C4-2B (cell line): ENCODE measurements at regions not wholly inside any gene's neighbourhood (a gene's known extent, or its start where the extent isn't known, plus 50 kb on each side); places are given as distances from the start of the nearest gene placed in this dataset.

Experiments
- ZFX ChIP-seq: fragments of 450-650 bp; IDR thresholded peaks from 2 replicates; pipeline ENCODE4 v1.6.1; 2017
- TF ChIP-seq, protein P1 (sequence below): fragments of 450-650 bp; conservative IDR thresholded peaks from 2 replicates; pipeline ENCODE4 v1.5.1; 2017; ENCODE audit warnings: mild to moderate bottlenecking

DNA sequence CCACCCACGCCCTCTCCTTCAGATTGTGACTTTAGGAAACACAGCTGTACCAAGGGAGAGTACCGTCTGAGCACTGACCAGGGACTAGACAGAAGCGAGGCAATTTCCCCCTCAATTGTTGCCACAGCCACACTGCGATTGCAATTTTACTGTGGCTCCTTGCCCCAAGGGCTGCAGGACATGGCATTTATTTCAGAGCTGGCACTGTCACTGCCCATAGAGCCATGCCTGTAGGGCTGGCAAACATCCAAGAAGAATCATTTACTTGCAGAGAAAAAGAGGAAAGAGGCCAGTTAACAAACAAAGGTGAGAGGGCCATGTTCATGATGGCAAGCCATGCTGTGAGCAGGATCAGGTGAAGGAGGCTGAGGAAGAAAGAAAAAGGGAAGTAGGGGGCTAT, 129.6 kb downstream of the EMP1 start:
- TF ChIP-seq, protein P1, sequence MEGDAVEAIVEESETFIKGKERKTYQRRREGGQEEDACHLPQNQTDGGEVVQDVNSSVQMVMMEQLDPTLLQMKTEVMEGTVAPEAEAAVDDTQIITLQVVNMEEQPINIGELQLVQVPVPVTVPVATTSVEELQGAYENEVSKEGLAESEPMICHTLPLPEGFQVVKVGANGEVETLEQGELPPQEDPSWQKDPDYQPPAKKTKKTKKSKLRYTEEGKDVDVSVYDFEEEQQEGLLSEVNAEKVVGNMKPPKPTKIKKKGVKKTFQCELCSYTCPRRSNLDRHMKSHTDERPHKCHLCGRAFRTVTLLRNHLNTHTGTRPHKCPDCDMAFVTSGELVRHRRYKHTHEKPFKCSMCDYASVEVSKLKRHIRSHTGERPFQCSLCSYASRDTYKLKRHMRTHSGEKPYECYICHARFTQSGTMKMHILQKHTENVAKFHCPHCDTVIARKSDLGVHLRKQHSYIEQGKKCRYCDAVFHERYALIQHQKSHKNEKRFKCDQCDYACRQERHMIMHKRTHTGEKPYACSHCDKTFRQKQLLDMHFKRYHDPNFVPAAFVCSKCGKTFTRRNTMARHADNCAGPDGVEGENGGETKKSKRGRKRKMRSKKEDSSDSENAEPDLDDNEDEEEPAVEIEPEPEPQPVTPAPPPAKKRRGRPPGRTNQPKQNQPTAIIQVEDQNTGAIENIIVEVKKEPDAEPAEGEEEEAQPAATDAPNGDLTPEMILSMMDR, result no peak
- no peak for TF ChIP-seq ZFX
